RPMI8226 (cell line): ENCODE measurements at regions not wholly inside any gene's neighbourhood (a gene's known extent, or its start where the extent isn't known, plus 50 kb on each side); places are given as distances from the start of the nearest gene placed in this dataset.

ENCODE experiments used
- DNase-seq: peaks from one replicate; pipeline ENCODE4 v3.0.0-alpha.2; 2015

DNA sequence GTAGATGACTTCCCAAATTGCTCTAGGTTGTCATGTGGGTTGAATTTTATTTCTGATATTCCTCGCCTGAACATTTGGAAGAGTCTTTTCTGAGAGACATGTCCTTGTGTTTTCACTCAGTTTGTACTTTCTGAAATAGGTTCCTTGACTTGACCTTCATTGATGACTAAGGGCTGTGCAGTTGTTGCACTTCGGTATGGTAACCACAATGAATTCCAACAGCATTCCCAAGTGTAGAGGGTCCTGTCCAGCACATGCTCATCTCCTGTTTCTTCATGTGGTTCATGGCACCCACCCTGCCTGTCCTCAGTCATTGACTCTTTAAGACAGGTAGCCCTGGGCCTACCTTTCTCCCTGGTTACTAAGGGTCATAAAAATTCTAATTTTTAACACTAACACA is 527.8 kb downstream of the MTRR start:
- no peak for DNase-seq

DNA sequence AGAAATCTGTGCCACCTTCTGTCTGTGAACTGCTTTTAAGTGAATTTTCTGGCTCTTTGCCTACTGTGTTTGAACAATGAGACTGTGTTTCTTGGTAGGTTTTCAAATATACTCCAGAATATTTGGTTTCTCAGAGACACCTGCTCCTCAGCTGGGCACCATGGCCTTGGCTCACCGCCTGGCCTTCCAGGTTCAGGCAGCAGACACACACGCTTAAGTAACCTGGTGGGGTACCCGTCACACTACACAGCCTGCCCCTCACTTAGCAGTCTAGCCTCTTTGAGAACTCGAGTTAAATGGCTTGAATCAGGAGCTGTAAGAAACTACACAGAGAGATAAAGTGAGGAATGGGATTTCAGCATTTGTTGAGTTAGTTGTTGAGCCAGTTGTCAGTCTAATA is 530.5 kb downstream of the MTRR start:
- DNase-seq: no peak

DNA sequence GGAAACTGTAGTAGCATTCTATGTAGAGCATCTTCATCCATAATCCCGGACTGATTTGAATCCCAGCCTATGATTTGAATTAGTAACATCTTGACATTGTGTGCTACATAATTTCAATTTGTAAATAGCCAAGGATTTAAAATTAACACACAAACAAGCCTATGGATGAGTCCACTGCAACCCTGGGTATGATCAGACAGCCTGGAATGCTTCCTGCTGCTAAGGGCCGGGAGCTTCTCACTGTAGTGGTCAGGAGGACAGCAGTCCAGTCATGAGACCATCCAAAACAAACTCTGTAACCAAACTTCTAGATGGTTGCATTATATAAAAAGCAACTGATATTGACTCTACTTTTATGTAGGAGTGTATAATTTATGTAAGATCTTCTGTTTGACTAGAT is 539.3 kb downstream of the MTRR start:
- no peak for DNase-seq

DNA sequence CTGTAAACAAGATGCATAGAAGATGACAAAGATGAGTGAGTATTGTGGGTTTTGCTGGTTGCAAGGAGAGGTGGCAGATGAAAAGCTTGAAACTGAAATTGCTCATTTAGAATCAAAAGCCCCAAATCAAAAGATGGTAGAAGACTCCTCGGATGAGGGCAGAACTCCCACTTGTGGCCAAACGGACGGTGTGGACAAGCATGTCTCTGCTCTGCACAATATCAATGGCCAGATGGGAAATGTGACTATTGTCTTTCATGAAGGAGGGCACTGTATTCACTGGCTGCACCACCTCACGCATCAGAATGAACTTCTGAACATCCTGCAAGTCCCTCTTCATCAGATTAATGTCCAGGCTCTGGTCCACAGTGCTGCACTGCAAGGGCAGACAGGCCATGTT is 541.7 kb downstream of the MTRR start:
- DNase-seq: no peak

- DNase-seq: no peak
These were observed 545.0 kb downstream of the MTRR start for GRCh38 chr5:8413975-8414374.

DNA sequence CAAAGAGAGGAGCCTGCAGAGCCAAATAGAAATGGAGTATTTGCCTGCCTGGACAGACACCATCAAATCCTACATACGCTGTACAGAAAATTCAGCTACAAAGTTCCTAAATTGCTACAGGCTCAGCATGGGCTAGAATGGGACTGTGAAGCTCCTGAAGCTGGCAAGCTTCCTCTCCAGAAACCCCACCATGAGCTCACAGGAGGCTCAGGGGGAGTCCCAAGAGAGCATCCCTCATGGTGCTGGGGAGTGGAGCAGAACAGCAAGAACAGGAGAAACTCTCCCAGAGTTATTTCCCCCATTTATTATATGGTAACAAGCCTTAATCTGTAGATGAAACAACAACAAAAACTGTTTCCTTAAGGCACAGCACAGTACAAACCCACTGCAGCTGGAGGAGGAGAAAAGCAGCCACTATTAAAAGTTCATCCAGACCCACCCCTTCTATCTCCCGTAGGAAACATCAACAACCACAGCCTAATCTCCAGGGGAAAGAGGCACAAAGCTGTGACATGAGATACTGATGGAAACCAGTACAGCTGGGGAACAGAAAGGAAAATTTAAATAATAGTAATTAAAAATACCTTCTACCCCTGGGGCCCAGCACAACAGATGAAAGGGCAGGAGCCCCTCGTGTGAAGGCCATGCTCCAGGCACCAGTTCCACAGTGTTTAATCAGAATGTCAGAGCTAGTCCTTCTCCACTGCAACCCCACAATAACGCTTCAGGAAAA is 548.5 kb downstream of the MTRR start:
- no peak for DNase-seq

- no peak for DNase-seq
These were observed 549.1 kb downstream of the MTRR start for GRCh38 chr5:8418049-8418426.

DNA sequence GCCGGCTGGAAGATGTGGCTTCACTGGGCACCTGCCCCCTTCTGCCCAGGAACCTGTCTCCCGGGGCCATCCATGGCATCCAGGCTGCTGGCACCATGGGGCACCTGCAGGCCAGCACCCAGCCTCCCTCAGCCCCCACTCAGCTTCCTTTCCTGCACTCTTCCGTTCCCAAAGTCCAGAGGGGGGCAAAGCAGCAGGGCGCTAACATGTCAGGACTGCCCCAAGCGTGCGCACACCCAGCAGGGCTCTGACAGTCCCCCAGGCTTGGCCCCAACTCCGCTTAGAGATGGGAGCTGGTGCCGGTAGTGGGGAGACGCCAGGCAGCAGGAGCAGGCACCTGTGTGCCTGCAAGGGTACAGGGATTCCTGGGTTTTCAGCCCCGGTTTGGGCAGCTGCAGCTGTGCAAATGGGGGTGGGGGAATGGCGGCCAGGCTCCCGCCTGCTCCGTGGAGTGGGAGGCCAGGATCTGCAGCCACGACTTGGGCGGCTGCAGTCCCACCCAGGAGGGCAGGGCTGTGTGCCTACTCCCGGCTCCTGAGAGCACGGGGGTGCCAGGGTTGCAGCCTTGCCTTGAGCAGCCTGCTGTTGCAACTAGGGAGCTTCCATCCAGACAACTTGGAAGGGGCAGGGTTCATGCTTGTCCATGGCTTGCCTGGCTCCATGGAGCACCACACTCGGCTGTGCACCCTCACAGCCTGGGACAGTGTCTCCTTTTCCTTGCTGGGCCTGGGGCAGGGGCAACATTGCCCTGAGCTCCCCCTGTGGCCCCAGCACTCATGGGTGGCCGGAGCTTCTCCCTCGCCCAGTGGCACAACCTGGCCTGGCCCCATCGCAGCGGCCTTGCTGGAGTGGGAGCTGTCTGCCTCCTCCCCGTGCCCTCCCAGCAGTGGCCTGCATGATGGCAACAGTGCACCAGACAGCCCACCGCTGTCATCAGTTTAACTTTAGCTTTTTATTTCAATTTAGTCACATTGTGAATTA is 561.1 kb downstream of the MTRR start:
- no peak for DNase-seq

DNA sequence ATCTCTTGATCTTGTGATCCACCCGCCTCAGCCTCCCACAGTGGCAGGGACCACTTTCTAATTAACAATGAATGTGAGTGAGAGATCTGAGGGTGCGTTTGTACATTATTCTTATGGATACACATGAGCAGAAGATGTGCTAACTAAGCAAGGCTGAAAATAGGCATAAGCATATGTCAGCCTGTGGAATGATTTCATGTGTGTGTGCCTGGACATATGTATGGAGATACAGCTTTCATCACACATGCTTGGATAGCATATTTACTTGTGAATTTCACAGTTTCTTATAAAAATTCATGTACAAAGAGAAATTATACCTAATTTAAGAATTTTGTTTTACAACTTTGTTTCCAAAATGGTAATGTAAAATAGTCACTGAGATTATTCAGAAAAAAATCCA is 565.6 kb downstream of the MTRR start:
- no peak for DNase-seq

GRCh38 chr5:8436924-8437323 is 568.0 kb downstream of the MTRR start:
- DNase-seq: no peak

DNA sequence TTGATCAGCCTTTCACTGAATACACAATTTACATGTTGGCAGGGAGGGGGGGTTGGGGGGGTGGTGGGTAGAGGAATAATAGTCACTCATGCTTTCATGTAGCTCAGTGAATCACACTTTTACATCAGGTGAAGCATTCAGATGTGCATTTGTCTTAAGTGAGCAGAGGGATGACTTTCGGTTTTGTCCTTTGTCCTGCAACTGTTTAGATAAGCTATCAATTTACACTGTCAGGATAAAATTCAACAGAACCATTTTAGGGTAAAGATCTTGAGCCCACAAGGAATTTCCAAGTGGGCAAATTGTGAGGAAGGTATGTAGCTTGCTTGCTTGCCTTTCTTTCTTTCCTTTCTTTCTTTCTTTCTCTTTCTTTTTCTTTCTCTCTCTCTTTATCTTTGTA is 576.2 kb downstream of the MTRR start:
- DNase-seq: no peak

GRCh38 chr5:8446179-8446578 is 577.2 kb downstream of the MTRR start:
- no peak for DNase-seq

DNA sequence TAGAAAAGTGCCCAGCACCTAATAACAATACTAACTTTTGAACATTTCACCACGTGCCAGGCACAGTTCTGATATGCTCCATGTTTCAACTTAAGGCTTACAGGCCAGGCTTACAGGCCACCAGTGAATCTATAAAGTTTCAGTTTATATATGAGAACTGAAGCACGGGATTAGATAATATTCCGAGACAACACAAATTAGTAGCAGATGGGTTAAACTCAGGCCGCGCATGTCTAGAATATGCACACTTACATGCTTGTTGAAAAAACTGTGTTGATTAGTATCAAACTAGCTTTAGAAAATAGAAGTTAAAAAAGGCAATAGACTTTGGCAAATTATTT is 587.9 kb downstream of the MTRR start:
- DNase-seq: no peak

- no peak for DNase-seq
These were observed 588.5 kb downstream of the MTRR start for GRCh38 chr5:8457187-8458037.

- no peak for DNase-seq
These were observed 589.1 kb downstream of the MTRR start for GRCh38 chr5:8458038-8458383.

GRCh38 chr5:8461543-8461942 is 592.6 kb downstream of the MTRR start:
- no peak for DNase-seq

- DNase-seq: no peak
These were observed 593.6 kb downstream of the MTRR start for GRCh38 chr5:8462565-8462964.

DNA sequence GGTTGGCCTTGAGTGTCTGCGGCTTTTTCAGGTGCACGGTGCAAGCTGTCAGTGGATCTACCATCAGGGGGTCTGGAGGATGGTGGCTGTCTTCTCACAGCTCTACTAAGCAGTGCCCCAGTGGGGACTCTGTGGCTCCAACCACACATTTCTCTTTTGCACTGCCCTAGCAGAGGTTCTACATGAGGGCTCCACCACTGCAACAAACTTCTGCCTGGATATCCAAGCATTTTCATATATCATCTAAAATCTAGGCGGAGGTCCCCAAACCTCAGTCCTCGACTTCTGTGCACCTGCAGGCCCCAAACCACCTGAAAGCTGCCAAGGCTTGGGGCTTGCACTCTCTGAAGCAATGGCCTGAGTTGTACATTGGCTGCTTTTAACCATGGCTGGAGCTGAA is 601.5 kb downstream of the MTRR start:
- DNase-seq: no peak

GRCh38 chr5:8471581-8471980 is 602.6 kb downstream of the MTRR start:
- DNase-seq: no peak

- no peak for DNase-seq
These were observed 604.1 kb downstream of the MTRR start for GRCh38 chr5:8473016-8473415.

- DNase-seq: no peak
These were observed 605.0 kb downstream of the MTRR start for GRCh38 chr5:8473827-8474568.

DNA sequence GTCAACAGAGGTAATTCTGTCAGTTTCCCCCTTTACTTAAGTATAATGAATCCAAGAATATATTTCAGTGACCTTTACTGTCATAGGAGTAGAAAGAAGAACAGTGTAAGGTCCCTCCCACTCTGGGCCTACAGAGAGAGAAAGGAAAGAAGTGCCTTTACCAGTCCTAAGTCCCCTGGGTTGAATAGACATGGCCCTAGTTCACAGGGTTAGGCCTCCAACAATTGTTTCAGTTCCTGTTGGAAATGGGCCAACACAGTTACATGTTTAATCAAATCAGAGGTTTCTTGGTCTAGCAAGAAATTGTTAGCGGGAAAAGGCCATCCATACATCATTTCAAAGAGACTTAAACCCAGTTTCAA is 605.6 kb downstream of the MTRR start:
- peak; percentile 25 for DNase-seq

DNA sequence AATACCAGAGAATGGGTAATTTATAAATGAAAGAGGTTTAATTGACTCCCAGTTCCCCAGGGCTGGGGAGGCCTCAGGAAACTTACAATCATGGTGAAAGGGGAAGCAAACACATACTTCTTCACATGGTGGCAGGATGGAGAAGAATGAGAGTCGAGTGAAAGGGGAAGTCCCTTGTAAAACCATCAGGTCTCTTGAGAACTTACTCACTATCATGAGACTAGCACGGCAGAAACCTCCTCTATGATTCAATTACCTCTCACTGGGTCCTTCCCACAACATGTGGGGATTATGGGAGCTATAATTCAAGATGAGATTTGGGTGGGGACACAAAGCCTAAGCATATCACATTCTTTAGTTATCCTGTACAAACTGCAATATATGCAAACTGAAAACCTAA is 609.4 kb downstream of the MTRR start:
- DNase-seq: no peak
